Activated naive CD4-positive, alpha-beta T cell treated with anti-CD3 and anti-CD28 coated beads, Interleukin-2, amount 50 U/mL, for 72 hours (primary cell): ENCODE measurements at regions not wholly inside any gene's neighbourhood (a gene's known extent, or its start where the extent isn't known, plus 50 kb on each side); places are given as distances from the start of the nearest gene placed in this dataset.

Source experiments
- ATAC-seq, 2 donors: fragments of 150-1000 bp; cut with Tn5 transposase; 2 replicates each; pipeline ENCODE4 v1.10.0; 2021; ENCODE audit warnings: mild to moderate bottlenecking in 2 of 2, moderate library complexity in 2 of 2
- DNase-seq, 2 donors: peaks; one replicate each; pipeline ENCODE4 v3.0.0; 2021 to 2022; ENCODE audit warnings: low spot score in 2 of 2
- H3K27ac Mint-ChIP-seq, 2 donors: one replicate each; pipeline ENCODE4 v1.8.0; 2022; ENCODE audit warnings: mild to moderate bottlenecking in 2 of 2, mixed read lengths in 2 of 2
- H3K36me3 Mint-ChIP-seq, 2 donors: one replicate each; pipeline ENCODE4 v1.8.0; 2022; ENCODE audit warnings: mixed read lengths in 2 of 2
- H3K9me3 Mint-ChIP-seq, 2 donors: one replicate each; pipeline ENCODE4 v1.8.0; 2022; ENCODE audit warnings: mixed read lengths in 2 of 2

GRCh38 chr9:38319496-38320173, 72.9 kb upstream of the ALDH1B1 start:
- H3K9me3 Mint-ChIP-seq = peaks cover 0 to 4% of the 10 kb centered on the region in 2 donors
- no peak for ATAC-seq
- no peak overlapping the region for H3K27ac Mint-ChIP-seq
- peaks cover 0 to 4% of the 10 kb centered on the region in 2 donors for H3K36me3 Mint-ChIP-seq
- DNase-seq = no peak

- DNase-seq (no peak), ATAC-seq (peak in 1 of 2 donors; percentile 41)
- peaks cover 0 to 4% of the 10 kb centered on the region in 2 donors for H3K36me3 Mint-ChIP-seq
- peaks cover 0 to 4% of the 10 kb centered on the region in 2 donors for H3K9me3 Mint-ChIP-seq
- H3K27ac Mint-ChIP-seq = peak overlapping the region in 1 of 2 donors; percentile 40
Measured at GRCh38 chr9:38318759-38319495, 73.6 kb upstream of the ALDH1B1 start.

GRCh38 chr9:38316166-38316780, 76.2 kb upstream of the ALDH1B1 start:
- no peaks in the 10 kb centered on the region for H3K9me3 Mint-ChIP-seq
- ATAC-seq (no peak), DNase-seq (no peak)
- no peak overlapping the region for H3K27ac Mint-ChIP-seq
- H3K36me3 Mint-ChIP-seq = no peaks in the 10 kb centered on the region

- no peaks in the 10 kb centered on the region for H3K36me3 Mint-ChIP-seq
Measured at GRCh38 chr9:38315085-38315595, 77.4 kb upstream of the ALDH1B1 start.

GRCh38 chr9:38313421-38313820, 79.1 kb upstream of the ALDH1B1 start:
- Mint-ChIP-seq H3K27ac (no peak overlapping the region), H3K9me3 (no peaks in the 10 kb centered on the region), H3K36me3 (no peaks in the 10 kb centered on the region)
- DNase-seq = no peak
- no peak for ATAC-seq

More at GRCh38 chr9:38315085-38315595, 77.4 kb upstream of the ALDH1B1 start:
- Mint-ChIP-seq H3K9me3 (no peaks in the 10 kb centered on the region), H3K27ac (no peak overlapping the region)
- DNase-seq (no peak), ATAC-seq (no peak)

- H3K36me3 Mint-ChIP-seq = no peaks in the 10 kb centered on the region
- no peak for DNase-seq
- no peak overlapping the region for H3K27ac Mint-ChIP-seq
- no peaks in the 10 kb centered on the region for H3K9me3 Mint-ChIP-seq
- ATAC-seq = no peak
Measured at GRCh38 chr9:38312406-38312805, 80.1 kb upstream of the ALDH1B1 start.

- Mint-ChIP-seq H3K36me3 (no peaks in the 10 kb centered on the region), H3K9me3 (no peaks in the 10 kb centered on the region), H3K27ac (no peak overlapping the region)
- ATAC-seq (no peak), DNase-seq (no peak)
Measured at GRCh38 chr9:38311382-38312270, 80.9 kb upstream of the ALDH1B1 start.

GRCh38 chr9:38309324-38310195, 82.9 kb upstream of the ALDH1B1 start:
- no peak overlapping the region for H3K27ac Mint-ChIP-seq
- H3K9me3 Mint-ChIP-seq = no peaks in the 10 kb centered on the region
- no peaks in the 10 kb centered on the region for H3K36me3 Mint-ChIP-seq
- DNase-seq (no peak), ATAC-seq (no peak)

GRCh38 chr9:38308136-38308535, 84.4 kb upstream of the ALDH1B1 start:
- ATAC-seq = no peak
- DNase-seq = no peak
- H3K36me3 Mint-ChIP-seq = no peaks in the 10 kb centered on the region
- no peak overlapping the region for H3K27ac Mint-ChIP-seq
- H3K9me3 Mint-ChIP-seq = no peaks in the 10 kb centered on the region

GRCh38 chr9:38306899-38307298, 85.6 kb upstream of the ALDH1B1 start:
- H3K36me3 Mint-ChIP-seq = no peaks in the 10 kb centered on the region
- H3K9me3 Mint-ChIP-seq = no peaks in the 10 kb centered on the region
- DNase-seq (no peak), ATAC-seq (no peak)
- no peak overlapping the region for H3K27ac Mint-ChIP-seq

- DNase-seq (no peak), ATAC-seq (no peak)
- H3K27ac Mint-ChIP-seq = no peak overlapping the region
Measured at GRCh38 chr9:38305582-38305981, 86.9 kb upstream of the ALDH1B1 start.

GRCh38 chr9:38301376-38302106, 91.0 kb upstream of the ALDH1B1 start:
- Mint-ChIP-seq H3K27ac (no peak overlapping the region), H3K36me3 (no peaks in the 10 kb centered on the region), H3K9me3 (no peaks in the 10 kb centered on the region)
- DNase-seq (no peak), ATAC-seq (no peak)

More at GRCh38 chr9:38305582-38305981, 86.9 kb upstream of the ALDH1B1 start:
- no peaks in the 10 kb centered on the region for H3K36me3 Mint-ChIP-seq
- no peaks in the 10 kb centered on the region for H3K9me3 Mint-ChIP-seq

- DNase-seq (no peak), ATAC-seq (no peak)
- Mint-ChIP-seq H3K36me3 (no peaks in the 10 kb centered on the region), H3K27ac (no peak overlapping the region), H3K9me3 (no peaks in the 10 kb centered on the region)
Measured at GRCh38 chr9:38299856-38300255, 92.6 kb upstream of the ALDH1B1 start.

- H3K36me3 Mint-ChIP-seq = no peaks in the 10 kb centered on the region
- ATAC-seq = no peak
- H3K27ac Mint-ChIP-seq = peak overlapping the region in 1 of 2 donors; percentile 17
- no peak for DNase-seq
- H3K9me3 Mint-ChIP-seq = no peaks in the 10 kb centered on the region
Measured at GRCh38 chr9:38298904-38299303, 93.6 kb upstream of the ALDH1B1 start.

GRCh38 chr9:38298503-38298902, 94.0 kb upstream of the ALDH1B1 start:
- Mint-ChIP-seq H3K36me3 (no peaks in the 10 kb centered on the region), H3K9me3 (no peaks in the 10 kb centered on the region), H3K27ac (peak overlapping the region in 1 of 2 donors; percentile 17)
- no peak for ATAC-seq
- no peak for DNase-seq
